WTC11 (cell line): ENCODE measurements at regions not wholly inside any gene's neighbourhood (a gene's known extent, or its start where the extent isn't known, plus 50 kb on each side); places are given as distances from the start of the nearest gene placed in this dataset.

Experiments
- JUN ChIP-seq: sonication (generic); formaldehyde crosslinking; IDR thresholded peaks from 2 replicates; pipeline ENCODE4 v1.8.0; 2023; ENCODE audit warnings: mild to moderate bottlenecking, missing genetic modification reagents
- NFATC4 ChIP-seq: fragments of 250-450 bp; sonication (Bioruptor Pico); IDR thresholded peaks from 2 replicates; pipeline ENCODE4 v1.9.0; 2021; ENCODE audit warnings: mild to moderate bottlenecking
- TF ChIP-seq, protein P1 (sequence below): fragments of 200-600 bp; IDR thresholded peaks from 2 replicates; pipeline ENCODE4 v1.8.0; 2022; ENCODE audit warnings: antibody characterized with exemption
- TF ChIP-seq, protein P2 (sequence below): sonication (generic); formaldehyde crosslinking; IDR thresholded peaks from 2 replicates; pipeline ENCODE4 v1.8.1; 2023; ENCODE audit warnings: mild to moderate bottlenecking, moderate library complexity, missing genetic modification reagents
- TF ChIP-seq, protein P3 (sequence below): sonication (generic); formaldehyde crosslinking; IDR thresholded peaks from 2 replicates; pipeline ENCODE4 v1.8.0; 2022; ENCODE audit warnings: mild to moderate bottlenecking, missing genetic modification reagents
- TF ChIP-seq, protein P4 (sequence below): sonication (generic); formaldehyde crosslinking; IDR thresholded peaks from 2 replicates; pipeline ENCODE4 v1.8.1; 2023; ENCODE audit warnings: mild to moderate bottlenecking, missing genetic modification reagents, moderate library complexity

DNA sequence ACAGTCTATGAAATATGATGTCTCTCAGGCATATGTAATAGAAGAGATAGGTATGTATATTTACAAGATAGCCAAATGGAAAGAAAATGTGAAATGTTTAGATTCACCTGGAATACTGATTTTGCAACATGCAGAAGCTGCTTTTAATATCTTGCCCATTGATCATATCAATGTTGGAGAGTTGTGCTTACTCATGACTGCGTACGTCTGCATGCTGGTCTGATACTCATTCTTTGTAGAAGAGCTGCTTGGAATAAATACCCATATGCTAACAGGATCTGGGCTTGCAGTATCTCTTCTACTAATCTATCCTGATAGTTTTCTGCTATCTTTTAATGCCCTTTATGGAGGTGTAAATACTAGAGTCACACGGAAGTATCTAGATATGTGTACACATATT is 120.6 kb upstream of the FOXP2 start:
- TF ChIP-seq, protein P1, sequence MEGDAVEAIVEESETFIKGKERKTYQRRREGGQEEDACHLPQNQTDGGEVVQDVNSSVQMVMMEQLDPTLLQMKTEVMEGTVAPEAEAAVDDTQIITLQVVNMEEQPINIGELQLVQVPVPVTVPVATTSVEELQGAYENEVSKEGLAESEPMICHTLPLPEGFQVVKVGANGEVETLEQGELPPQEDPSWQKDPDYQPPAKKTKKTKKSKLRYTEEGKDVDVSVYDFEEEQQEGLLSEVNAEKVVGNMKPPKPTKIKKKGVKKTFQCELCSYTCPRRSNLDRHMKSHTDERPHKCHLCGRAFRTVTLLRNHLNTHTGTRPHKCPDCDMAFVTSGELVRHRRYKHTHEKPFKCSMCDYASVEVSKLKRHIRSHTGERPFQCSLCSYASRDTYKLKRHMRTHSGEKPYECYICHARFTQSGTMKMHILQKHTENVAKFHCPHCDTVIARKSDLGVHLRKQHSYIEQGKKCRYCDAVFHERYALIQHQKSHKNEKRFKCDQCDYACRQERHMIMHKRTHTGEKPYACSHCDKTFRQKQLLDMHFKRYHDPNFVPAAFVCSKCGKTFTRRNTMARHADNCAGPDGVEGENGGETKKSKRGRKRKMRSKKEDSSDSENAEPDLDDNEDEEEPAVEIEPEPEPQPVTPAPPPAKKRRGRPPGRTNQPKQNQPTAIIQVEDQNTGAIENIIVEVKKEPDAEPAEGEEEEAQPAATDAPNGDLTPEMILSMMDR = no peak
- TF ChIP-seq, protein P2, sequence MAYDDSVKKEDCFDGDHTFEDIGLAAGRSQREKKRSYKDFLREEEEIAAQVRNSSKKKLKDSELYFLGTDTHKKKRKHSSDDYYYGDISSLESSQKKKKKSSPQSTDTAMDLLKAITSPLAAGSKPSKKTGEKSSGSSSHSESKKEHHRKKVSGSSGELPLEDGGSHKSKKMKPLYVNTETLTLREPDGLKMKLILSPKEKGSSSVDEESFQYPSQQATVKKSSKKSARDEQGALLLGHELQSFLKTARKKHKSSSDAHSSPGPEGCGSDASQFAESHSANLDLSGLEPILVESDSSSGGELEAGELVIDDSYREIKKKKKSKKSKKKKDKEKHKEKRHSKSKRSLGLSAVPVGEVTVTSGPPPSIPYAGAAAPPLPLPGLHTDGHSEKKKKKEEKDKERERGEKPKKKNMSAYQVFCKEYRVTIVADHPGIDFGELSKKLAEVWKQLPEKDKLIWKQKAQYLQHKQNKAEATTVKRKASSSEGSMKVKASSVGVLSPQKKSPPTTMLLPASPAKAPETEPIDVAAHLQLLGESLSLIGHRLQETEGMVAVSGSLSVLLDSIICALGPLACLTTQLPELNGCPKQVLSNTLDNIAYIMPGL (CRISPR knock-in tag) = no peak
- TF ChIP-seq, protein P3, sequence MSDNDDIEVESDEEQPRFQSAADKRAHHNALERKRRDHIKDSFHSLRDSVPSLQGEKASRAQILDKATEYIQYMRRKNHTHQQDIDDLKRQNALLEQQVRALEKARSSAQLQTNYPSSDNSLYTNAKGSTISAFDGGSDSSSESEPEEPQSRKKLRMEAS (CRISPR knock-in tag) = no peak
- TF ChIP-seq JUN (CRISPR knock-in tag) (no peak), NFATC4 (CRISPR knock-in tag) (no peak)
- TF ChIP-seq, protein P4, sequence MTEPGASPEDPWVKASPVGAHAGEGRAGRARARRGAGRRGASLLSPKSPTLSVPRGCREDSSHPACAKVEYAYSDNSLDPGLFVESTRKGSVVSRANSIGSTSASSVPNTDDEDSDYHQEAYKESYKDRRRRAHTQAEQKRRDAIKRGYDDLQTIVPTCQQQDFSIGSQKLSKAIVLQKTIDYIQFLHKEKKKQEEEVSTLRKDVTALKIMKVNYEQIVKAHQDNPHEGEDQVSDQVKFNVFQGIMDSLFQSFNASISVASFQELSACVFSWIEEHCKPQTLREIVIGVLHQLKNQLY (CRISPR knock-in tag) = no peak
